COLO668 (cell line): ENCODE measurements at regions not wholly inside any gene's neighbourhood (a gene's known extent, or its start where the extent isn't known, plus 50 kb on each side); places are given as distances from the start of the nearest gene placed in this dataset.
"Not testable (repeated sequence)": the region's sequence is repeated elsewhere in the genome, so short reads cannot be mapped to it uniquely, and the experiment has no call there.

Source experiments
- DNase-seq: peaks from one replicate; lab custom pipeline; 2025; ENCODE audit not compliant: unreplicated experiment; lab: John Stamatoyannopoulos, UW

- no peak for DNase-seq
Observed at GRCh38 chr2:131584380-131584779, 56.7 kb downstream of the CCDC74A start.

DNA sequence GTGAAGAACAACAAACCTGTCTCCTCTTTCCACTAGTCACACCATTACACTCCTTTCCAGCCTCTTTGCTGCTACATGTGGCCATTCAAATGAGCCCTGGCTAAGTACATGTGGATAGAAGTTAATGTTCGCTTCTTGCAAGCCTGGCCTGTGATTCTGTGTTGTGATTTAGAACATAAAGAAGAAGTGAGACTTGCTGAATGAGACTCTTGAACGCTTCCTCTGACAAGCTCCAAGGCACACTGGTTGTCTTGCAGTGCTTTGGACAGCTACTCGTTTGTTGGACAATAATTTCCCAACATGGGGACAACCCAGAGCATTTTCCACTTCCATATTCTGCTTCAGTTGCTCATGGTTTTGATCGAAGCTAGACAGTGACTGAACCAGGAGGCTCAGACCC lies 57.3 kb downstream of the CCDC74A start:
- DNase-seq, result no peak

GRCh38 chr2:131588152-131588873 lies 60.6 kb downstream of the CCDC74A start:
- DNase-seq, result no peak

DNA sequence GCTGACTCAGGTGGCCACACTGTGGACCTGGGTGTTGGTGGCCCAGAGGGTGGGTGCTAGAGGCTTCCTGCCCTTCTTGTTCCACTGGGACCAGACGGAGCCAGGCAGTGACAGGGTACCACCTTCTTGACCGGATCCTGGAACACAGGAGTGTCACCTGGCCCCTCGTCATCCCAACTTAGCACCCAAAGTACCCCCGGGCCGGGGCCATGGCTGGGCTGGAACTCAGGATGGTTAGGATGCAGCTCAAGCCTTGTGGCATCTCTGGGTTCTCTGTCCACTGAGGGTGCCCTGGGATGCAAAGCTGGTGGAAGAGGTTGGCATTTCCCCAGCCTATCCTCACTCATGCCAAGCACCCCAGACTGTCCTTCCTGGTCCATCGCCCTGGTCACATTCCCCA lies 61.4 kb downstream of the CCDC74A start:
- not testable (repeated sequence) for DNase-seq

DNA sequence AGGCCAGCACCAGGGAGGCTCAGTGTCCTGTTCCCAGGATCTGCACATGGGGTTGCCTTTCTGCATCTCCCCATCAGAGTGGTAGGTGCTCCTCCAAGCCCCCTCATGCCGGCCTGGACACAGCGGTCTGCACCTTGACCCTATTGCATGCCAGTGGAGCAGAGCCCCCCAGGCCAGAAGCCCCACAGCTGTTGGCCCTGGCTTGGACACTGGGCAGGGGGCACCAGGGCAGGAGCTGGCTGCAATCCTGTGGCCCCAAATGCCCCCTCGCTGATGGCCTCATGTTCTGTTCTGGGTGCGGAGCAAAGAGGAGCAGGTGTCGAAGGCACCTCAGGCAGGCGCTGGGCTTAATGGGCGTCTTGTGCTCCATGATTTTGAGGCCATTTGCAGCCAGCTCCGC lies 62.7 kb downstream of the CCDC74A start:
- no peak for DNase-seq

- no peak for DNase-seq
Observed at GRCh38 chr2:131590896-131591295, 63.2 kb downstream of the CCDC74A start.

DNA sequence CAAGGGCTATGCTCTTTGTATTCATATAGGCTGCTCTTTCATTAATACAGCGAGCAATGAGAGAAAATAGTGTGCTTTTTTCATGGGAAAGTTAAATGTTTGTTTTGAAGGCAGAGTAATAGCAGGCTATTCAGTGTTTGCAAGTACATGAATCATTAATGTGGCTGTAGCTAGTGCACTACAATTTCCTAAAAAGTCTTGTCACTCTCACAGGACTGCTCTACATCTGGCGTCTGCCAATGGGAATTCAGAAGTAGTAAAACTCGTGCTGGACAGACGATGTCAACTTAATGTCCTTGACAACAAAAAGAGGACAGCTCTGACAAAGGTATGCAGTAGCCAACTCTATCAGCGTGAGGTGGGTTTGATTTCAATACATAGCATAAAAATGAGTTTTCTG lies 68.9 kb downstream of the CCDC74A start:
- DNase-seq, result not testable (repeated sequence)

- not testable (repeated sequence) for DNase-seq
Observed at GRCh38 chr2:131602444-131602843, 74.8 kb downstream of the CCDC74A start.

DNA sequence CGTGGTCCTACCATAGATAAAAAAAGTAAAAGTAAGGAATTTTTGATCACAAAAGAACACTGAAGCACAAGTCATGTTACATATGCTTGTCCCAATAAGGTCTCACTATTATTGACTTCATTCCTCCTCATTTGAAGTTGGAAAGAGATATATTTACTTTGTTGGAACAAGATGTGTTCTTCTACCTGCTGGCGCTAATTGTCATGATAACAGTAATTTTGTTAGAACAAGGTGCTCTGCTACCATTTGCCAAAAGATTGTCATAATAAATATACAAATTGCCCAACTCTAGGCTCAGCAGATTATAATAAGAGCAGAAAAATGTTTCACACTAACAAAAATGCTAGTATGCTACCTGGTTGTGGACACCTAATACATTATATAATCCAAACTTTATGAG lies 77.0 kb downstream of the CCDC74A start:
- DNase-seq, result not testable (repeated sequence)

DNA sequence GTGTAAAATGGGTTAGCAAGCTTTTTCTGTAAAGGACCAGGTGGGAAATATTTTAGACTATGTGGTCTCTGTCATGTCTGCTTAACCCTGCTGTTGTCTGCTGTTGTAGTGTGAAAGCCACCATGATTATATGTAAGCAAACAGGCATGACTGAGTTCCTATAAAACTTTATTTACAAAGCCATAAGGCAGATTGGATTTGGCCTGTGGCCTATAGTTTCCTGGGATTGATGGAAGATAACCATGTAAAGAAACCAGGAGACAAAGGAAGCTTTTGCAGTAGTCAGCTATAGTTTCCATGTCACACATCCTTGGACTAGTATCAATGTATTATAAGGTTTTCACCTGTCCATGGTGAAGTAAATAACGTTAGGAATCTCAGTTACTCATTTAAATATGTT lies 78.7 kb downstream of the CCDC74A start:
- DNase-seq, result not testable (repeated sequence)

GRCh38 chr2:131607056-131607455 lies 79.4 kb downstream of the CCDC74A start:
- not testable (repeated sequence) for DNase-seq

- DNase-seq, result not testable (repeated sequence)
Observed at GRCh38 chr2:131614539-131614938, 86.9 kb downstream of the CCDC74A start.

DNA sequence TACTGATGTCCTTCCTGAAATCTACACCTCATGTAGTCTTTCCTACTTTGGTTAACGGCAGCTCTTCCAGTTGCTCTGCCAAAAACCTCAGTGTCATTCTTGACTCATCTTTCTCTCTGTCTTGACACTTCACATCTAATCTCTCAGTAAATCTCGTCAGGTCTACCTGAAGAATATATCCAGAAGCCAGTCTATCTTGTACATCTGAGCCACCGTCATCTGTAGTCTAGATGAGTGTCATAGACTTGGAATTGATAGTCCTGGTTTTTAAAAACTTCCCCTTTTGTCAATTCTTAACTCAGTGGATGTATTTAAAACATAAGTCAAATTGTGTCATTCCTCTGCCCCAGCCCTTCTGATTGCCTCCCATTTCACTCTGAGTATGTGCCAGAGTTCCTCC lies 90.6 kb downstream of the CCDC74A start:
- not testable (repeated sequence) for DNase-seq

- DNase-seq, result not testable (repeated sequence)
Observed at GRCh38 chr2:131622874-131623273, 95.2 kb downstream of the CCDC74A start.

DNA sequence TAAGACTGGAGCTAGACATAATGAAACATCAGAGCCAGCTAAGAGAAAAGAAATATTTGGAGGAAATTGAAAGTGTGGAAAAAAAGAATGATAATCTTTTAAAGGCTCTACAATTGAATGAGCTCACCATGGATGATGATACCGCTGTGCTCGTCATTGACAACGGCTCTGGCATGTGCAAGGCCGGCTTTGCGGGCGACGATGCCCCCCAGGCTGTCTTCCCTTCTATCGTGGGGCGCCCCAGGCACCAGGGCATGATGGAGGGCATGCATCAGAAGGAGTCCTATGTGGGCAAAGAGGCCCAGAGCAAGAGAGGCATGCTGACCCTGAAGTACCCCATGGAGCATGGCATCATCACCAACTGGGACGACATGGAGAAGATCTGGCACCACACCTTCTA lies 98.3 kb downstream of the CCDC74A start:
- not testable (repeated sequence) for DNase-seq

- not testable (repeated sequence) for DNase-seq
Observed at GRCh38 chr2:131626565-131626964, 98.9 kb downstream of the CCDC74A start.

GRCh38 chr2:131627777-131628176 lies 100.1 kb downstream of the CCDC74A start:
- not testable (repeated sequence) for DNase-seq

DNA sequence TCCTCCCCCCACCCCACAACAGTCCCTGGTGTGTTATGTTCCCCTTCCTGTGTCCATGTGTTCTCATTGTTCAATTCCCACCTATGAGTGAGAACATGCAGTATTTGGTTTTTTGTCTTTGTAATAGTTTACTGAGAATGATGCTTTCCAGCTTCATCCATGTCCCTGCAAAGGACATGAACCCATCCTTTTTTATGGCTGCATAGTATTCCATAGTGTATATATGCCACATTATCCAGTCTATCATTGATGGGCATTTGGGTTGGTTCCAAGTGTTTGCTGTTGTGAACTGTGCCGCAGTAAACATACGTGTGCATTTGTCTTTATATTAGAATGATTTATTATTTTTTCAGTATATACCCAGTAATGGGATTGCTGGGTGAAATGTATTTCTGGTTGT lies 104.0 kb downstream of the CCDC74A start:
- not testable (repeated sequence) for DNase-seq

DNA sequence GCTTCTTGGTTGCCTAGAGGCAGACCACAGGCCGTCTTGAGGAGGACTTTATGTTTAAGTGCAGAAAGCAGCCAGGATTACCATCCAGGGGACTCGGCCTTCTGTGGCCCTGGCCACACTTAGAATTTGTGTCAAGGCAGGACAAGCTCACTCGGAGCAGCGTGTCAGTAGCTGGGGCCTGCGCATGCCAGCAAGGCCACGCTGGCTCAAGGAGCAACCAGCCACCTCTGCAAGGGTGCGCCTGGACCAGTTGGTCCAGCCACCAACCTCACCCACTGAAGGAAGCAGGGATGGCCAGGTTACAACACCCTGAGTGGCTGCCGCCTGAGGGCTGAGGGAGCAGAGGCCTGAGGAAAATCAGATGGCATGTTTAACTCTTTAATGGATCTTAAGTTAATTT lies 105.7 kb downstream of the CCDC74A start:
- not testable (repeated sequence) for DNase-seq

DNA sequence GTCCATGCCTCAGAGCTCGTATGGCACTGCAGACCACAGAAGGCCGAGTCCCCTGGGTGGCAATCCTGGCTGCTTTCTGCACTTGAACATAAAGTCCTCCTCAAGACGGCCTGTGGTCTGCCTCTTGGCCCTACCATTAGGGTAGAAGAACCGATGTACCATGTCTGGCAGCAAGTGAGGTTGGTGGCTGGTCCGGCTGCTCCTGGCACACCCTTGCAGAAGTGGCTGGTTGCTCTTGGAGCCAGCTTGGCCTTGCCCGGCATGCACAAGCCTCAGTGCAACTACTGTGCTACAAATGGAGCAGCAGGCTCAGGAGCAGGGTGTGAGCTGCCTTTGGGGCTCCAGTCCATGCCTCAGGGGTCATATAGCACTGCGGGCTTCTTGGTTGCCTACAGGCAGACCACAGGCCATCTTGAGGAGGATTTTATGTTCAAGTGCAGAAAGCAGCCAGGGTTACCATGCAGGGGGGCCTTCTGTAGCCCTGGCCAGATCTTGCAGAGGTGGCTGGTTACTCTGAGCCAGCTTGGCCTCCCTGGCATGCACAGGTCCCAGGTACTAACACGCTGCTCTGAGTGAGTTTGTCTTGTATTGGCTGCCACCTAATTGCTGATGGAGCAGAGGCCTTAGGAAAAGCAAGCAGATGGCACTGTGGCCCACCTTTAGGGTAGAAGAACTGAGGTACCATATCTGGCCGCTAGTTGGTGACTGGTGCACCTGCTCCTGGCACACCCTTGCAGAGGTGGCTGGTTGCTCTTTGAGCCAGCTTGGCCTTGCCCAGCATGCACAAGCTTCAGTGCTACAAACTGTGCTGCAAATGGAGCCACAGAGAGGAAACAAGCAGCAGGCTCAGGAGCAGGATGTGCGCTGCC lies 106.4 kb downstream of the CCDC74A start:
- not testable (repeated sequence) for DNase-seq

DNA sequence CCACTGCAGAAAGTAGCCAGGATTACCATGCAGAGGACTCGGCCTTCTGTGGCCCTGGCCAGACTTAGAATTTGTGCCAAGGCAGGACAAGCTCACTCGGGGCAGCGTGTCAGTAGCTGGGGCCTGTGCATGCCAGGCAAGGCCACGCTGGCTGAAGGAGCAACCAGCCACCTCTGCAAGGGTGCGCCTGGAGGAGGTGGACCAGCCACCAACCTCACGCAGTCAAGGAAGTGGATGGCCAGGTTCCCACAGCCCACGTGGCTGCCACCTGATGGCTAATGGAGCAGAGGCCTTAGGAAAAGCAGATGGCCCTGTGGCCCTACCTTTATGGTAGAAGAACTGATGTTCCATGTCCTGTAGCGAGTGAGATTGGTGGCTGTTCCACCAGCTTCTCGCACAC lies 107.9 kb downstream of the CCDC74A start:
- DNase-seq, result no peak

DNA sequence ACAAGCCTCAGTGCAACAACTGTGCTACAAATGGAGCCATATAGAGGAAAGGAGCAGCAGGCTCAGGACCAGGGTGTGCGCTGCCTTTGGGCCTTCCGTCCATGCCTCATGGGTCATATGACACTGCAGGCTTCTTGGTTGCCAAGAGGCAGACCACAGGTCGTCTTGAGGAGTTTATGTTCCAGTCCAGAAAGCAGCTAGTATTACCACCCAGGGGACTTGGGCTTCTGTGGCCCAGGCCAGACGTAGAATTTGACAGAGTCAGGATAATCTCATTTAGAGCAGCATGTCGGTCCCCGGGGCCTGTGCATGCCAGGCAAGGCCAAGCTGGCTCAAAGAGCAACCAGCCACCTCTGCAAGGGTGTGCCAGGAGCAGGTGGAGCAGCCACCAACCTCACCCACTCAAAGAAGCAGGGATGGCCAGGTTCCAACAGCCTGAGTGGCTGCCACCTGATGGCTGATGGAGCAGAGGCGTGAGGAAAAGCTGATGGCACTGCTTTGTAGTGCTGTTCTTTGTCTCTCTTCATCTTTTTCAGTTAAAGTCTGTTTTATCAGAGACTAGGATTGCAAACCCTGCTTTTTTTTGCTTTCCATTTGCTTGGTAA lies 109.1 kb downstream of the CCDC74A start:
- DNase-seq, result not testable (repeated sequence)
